ENCODE measurements at regions not wholly inside any gene's neighbourhood (a gene's known extent, or its start where the extent isn't known, plus 50 kb on each side); places are given as distances from the start of the nearest gene placed in this dataset.

GRCh38 chr13:108402850-108403249 is 133.3 kb downstream of the TNFSF13B start:
- TF ChIP-seq, protein P1, sequence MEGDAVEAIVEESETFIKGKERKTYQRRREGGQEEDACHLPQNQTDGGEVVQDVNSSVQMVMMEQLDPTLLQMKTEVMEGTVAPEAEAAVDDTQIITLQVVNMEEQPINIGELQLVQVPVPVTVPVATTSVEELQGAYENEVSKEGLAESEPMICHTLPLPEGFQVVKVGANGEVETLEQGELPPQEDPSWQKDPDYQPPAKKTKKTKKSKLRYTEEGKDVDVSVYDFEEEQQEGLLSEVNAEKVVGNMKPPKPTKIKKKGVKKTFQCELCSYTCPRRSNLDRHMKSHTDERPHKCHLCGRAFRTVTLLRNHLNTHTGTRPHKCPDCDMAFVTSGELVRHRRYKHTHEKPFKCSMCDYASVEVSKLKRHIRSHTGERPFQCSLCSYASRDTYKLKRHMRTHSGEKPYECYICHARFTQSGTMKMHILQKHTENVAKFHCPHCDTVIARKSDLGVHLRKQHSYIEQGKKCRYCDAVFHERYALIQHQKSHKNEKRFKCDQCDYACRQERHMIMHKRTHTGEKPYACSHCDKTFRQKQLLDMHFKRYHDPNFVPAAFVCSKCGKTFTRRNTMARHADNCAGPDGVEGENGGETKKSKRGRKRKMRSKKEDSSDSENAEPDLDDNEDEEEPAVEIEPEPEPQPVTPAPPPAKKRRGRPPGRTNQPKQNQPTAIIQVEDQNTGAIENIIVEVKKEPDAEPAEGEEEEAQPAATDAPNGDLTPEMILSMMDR (conservative IDR thresholded peaks at IDR 0.05) = no peak
- Histone ChIP-seq H4K91ac (ENCODE audit: insufficient read length, low read depth, low read length) (no peak overlapping the region), H2BK20ac (ENCODE audit: low read depth, low read length, poor library complexity, severe bottlenecking) (no peak overlapping the region), H3K4me2 (ENCODE audit: insufficient read depth, insufficient read length, low read length) (no peak overlapping the region), H3K4me1 (ENCODE audit: insufficient read depth, low read length) (0 out of 2 replicates have a peak, but pooled peaks cover 2% of the 10 kb centered on the region), H3K56ac (ENCODE audit: insufficient read length, low read depth, low read length) (no peak overlapping the region), H3K27ac (ENCODE audit: insufficient read length, low read depth, low read length) (no peak overlapping the region), H3K79me1 (ENCODE audit: insufficient read depth, low read depth, low read length, poor library complexity, severe bottlenecking) (no peaks in the 10 kb centered on the region), H2BK12ac (ENCODE audit: insufficient read length, low read depth, low read length) (no peak overlapping the region), H3K23me2 (ENCODE audit: insufficient read length, low read depth, low read length, poor library complexity, severe bottlenecking) (no peaks in the 10 kb centered on the region), H3K18ac (ENCODE audit: insufficient read length, low read depth, low read length) (no peak overlapping the region), H3K4ac (ENCODE audit: low read depth, low read length) (no peak overlapping the region), H2BK5ac (ENCODE audit: insufficient read length, low read length) (no peak overlapping the region), H3K9me3 (ENCODE audit: control insufficient read depth, low read depth, low read length) (no peaks in the 10 kb centered on the region), H3K9ac (ENCODE audit: extremely low read depth, insufficient read length, low read length) (no peak overlapping the region), H3K27me3 (ENCODE audit: insufficient read depth, low read length) (no peaks in the 10 kb centered on the region), H3T11ph (ENCODE audit: low read length) (no peak overlapping the region), H4K8ac (replicated peaks; ENCODE audit: insufficient read length, low read depth, low read length) (no peak overlapping the region), H2BK15ac (ENCODE audit: low read depth, low read length) (no peak overlapping the region), H2AK5ac (ENCODE audit: insufficient read length, low read length) (no peak overlapping the region), H4K20me1 (ENCODE audit: control insufficient read depth, insufficient read depth, insufficient read length) (no peaks in the 10 kb centered on the region), H2AFZ (ENCODE audit: low read length) (no peak overlapping the region), H3K79me2 (ENCODE audit: insufficient read depth, low read length) (no peaks in the 10 kb centered on the region), H3K14ac (ENCODE audit: insufficient read depth, low read length) (no peak overlapping the region), H4K5ac (ENCODE audit: insufficient read length, low read depth, low read length) (no peak overlapping the region), H2BK120ac (ENCODE audit: low read depth, low read length, poor library complexity, severe bottlenecking) (no peak overlapping the region), H3K23ac (ENCODE audit: insufficient read length, low read depth, low read length) (no peak overlapping the region)
- Mint-ChIP-seq H3K4me3 (no peak overlapping the region), H3K36me3 (ENCODE audit: insufficient read depth in 1 of 3, low read depth in 3 of 3) (no peaks in the 10 kb centered on the region), H3K27me3 (ENCODE audit: low read depth) (no peaks in the 10 kb centered on the region; the same call in 1 of the 2 replicates), H3K4me1 (peaks cover 11% of the 10 kb centered on the region in 2 experiments), H3K27ac (no peak overlapping the region), H3K9me3 (no peaks in the 10 kb centered on the region)
- DNase-seq = no peak
- no CpG with 5 or more reads among the region's 2 CpGs for WGBS (ENCODE audit: extremely low coverage, insufficient read length, low lambda C conversion rate)
